Activated naive CD8-positive, alpha-beta T cell (primary cell): ENCODE measurements at regions not wholly inside any gene's neighbourhood (a gene's known extent, or its start where the extent isn't known, plus 50 kb on each side); places are given as distances from the start of the nearest gene placed in this dataset.

ENCODE experiments used
- H3K27ac Mint-ChIP-seq: one replicate; pipeline ENCODE4 v1.8.0; 2021; ENCODE audit warnings: mixed read lengths
- H3K27me3 Mint-ChIP-seq: one replicate; pipeline ENCODE4 v1.8.0; 2021; ENCODE audit warnings: mixed read lengths
- H3K36me3 Mint-ChIP-seq: one replicate; pipeline ENCODE4 v1.8.0; 2021; ENCODE audit warnings: mixed read lengths
- H3K4me1 Mint-ChIP-seq: one replicate; pipeline ENCODE4 v1.8.0; 2021; ENCODE audit warnings: low read depth, mixed read lengths
- H3K4me3 Mint-ChIP-seq: one replicate; pipeline ENCODE4 v1.8.0; 2021; ENCODE audit warnings: mild to moderate bottlenecking, mixed read lengths
- H3K9me3 Mint-ChIP-seq: one replicate; pipeline ENCODE4 v1.8.0; 2021; ENCODE audit warnings: low read depth, mixed read lengths

- no peaks in the 10 kb centered on the region for H3K36me3 Mint-ChIP-seq
These were observed 55.9 kb downstream of the BAMBI start for GRCh38 chr10:28733245-28733644.

GRCh38 chr10:28733647-28734046 lies 56.3 kb downstream of the BAMBI start:
- H3K9me3 Mint-ChIP-seq = no peaks in the 10 kb centered on the region
- H3K36me3 Mint-ChIP-seq = no peaks in the 10 kb centered on the region

More at GRCh38 chr10:28733245-28733644, 55.9 kb downstream of the BAMBI start:
- H3K27ac Mint-ChIP-seq = no peak overlapping the region
- no peaks in the 10 kb centered on the region for H3K9me3 Mint-ChIP-seq
- H3K27me3 Mint-ChIP-seq = peaks cover 4% of the 10 kb centered on the region
- no peak overlapping the region for H3K4me3 Mint-ChIP-seq
- no peaks in the 10 kb centered on the region for H3K4me1 Mint-ChIP-seq

GRCh38 chr10:28734938-28735759 lies 57.8 kb downstream of the BAMBI start:
- Mint-ChIP-seq H3K27me3 (peaks cover 9% of the 10 kb centered on the region), H3K27ac (no peak overlapping the region)

More at GRCh38 chr10:28733647-28734046, 56.3 kb downstream of the BAMBI start:
- Mint-ChIP-seq H3K4me1 (no peaks in the 10 kb centered on the region), H3K27ac (no peak overlapping the region), H3K4me3 (no peak overlapping the region), H3K27me3 (peaks cover 4% of the 10 kb centered on the region)

GRCh38 chr10:28737096-28737495 lies 59.8 kb downstream of the BAMBI start:
- Mint-ChIP-seq H3K27me3 (peaks cover 16% of the 10 kb centered on the region), H3K27ac (no peak overlapping the region), H3K4me1 (no peaks in the 10 kb centered on the region)

More at GRCh38 chr10:28734938-28735759, 57.8 kb downstream of the BAMBI start:
- H3K36me3 Mint-ChIP-seq = no peaks in the 10 kb centered on the region
- H3K4me1 Mint-ChIP-seq = no peaks in the 10 kb centered on the region
- H3K9me3 Mint-ChIP-seq = no peaks in the 10 kb centered on the region
- H3K4me3 Mint-ChIP-seq = no peak overlapping the region

GRCh38 chr10:28738200-28738599 lies 60.9 kb downstream of the BAMBI start:
- Mint-ChIP-seq H3K27me3 (peaks cover 14% of the 10 kb centered on the region), H3K4me1 (no peaks in the 10 kb centered on the region), H3K4me3 (no peak overlapping the region), H3K9me3 (no peaks in the 10 kb centered on the region), H3K36me3 (no peaks in the 10 kb centered on the region), H3K27ac (no peak overlapping the region)

More at GRCh38 chr10:28737096-28737495, 59.8 kb downstream of the BAMBI start:
- Mint-ChIP-seq H3K36me3 (no peaks in the 10 kb centered on the region), H3K9me3 (no peaks in the 10 kb centered on the region), H3K4me3 (no peak overlapping the region)

GRCh38 chr10:28743576-28743975 lies 66.3 kb downstream of the BAMBI start:
- H3K36me3 Mint-ChIP-seq = no peaks in the 10 kb centered on the region
- no peak overlapping the region for H3K4me3 Mint-ChIP-seq
- H3K27ac Mint-ChIP-seq = no peak overlapping the region
- no peaks in the 10 kb centered on the region for H3K9me3 Mint-ChIP-seq
- H3K4me1 Mint-ChIP-seq = no peaks in the 10 kb centered on the region
- H3K27me3 Mint-ChIP-seq = peaks cover 13% of the 10 kb centered on the region

GRCh38 chr10:28744069-28744768 lies 66.9 kb downstream of the BAMBI start:
- Mint-ChIP-seq H3K36me3 (no peaks in the 10 kb centered on the region), H3K27ac (no peak overlapping the region), H3K4me1 (no peaks in the 10 kb centered on the region), H3K4me3 (no peak overlapping the region), H3K9me3 (no peaks in the 10 kb centered on the region), H3K27me3 (peaks cover 7% of the 10 kb centered on the region)

- Mint-ChIP-seq H3K4me1 (no peaks in the 10 kb centered on the region), H3K27ac (no peak overlapping the region), H3K9me3 (peaks cover 2% of the 10 kb centered on the region), H3K4me3 (no peak overlapping the region), H3K27me3 (peaks cover 18% of the 10 kb centered on the region), H3K36me3 (no peaks in the 10 kb centered on the region)
These were observed 77.8 kb downstream of the BAMBI start for GRCh38 chr10:28754930-28755718.

- Mint-ChIP-seq H3K4me3 (no peak overlapping the region), H3K27ac (no peak overlapping the region), H3K9me3 (no peaks in the 10 kb centered on the region), H3K4me1 (no peaks in the 10 kb centered on the region), H3K27me3 (peaks cover 9% of the 10 kb centered on the region), H3K36me3 (no peaks in the 10 kb centered on the region)
These were observed 83.9 kb downstream of the BAMBI start for GRCh38 chr10:28761084-28761846.

- Mint-ChIP-seq H3K9me3 (no peaks in the 10 kb centered on the region), H3K36me3 (no peaks in the 10 kb centered on the region), H3K27ac (no peak overlapping the region), H3K4me1 (no peaks in the 10 kb centered on the region), H3K27me3 (peaks cover 9% of the 10 kb centered on the region), H3K4me3 (no peak overlapping the region)
These were observed 86.3 kb downstream of the BAMBI start for GRCh38 chr10:28763471-28764170.

- H3K4me1 Mint-ChIP-seq = no peaks in the 10 kb centered on the region
- no peak overlapping the region for H3K27ac Mint-ChIP-seq
- no peaks in the 10 kb centered on the region for H3K36me3 Mint-ChIP-seq
- H3K4me3 Mint-ChIP-seq = no peak overlapping the region
- peaks cover 8% of the 10 kb centered on the region for H3K27me3 Mint-ChIP-seq
- H3K9me3 Mint-ChIP-seq = no peaks in the 10 kb centered on the region
These were observed 88.3 kb downstream of the BAMBI start for GRCh38 chr10:28765641-28766040.

- no peak overlapping the region for H3K27ac Mint-ChIP-seq
- H3K4me1 Mint-ChIP-seq = no peaks in the 10 kb centered on the region
- no peaks in the 10 kb centered on the region for H3K36me3 Mint-ChIP-seq
- no peaks in the 10 kb centered on the region for H3K9me3 Mint-ChIP-seq
- H3K27me3 Mint-ChIP-seq = peaks cover 8% of the 10 kb centered on the region
- H3K4me3 Mint-ChIP-seq = no peak overlapping the region
These were observed 90.9 kb downstream of the BAMBI start for GRCh38 chr10:28768227-28768626.

- Mint-ChIP-seq H3K9me3 (no peaks in the 10 kb centered on the region), H3K4me1 (no peaks in the 10 kb centered on the region)
These were observed 91.8 kb downstream of the BAMBI start for GRCh38 chr10:28769091-28769604.

More at GRCh38 chr10:28769091-28769604, 91.8 kb downstream of the BAMBI start:
- Mint-ChIP-seq H3K27me3 (peaks cover 9% of the 10 kb centered on the region), H3K4me3 (no peak overlapping the region), H3K27ac (no peak overlapping the region), H3K36me3 (no peaks in the 10 kb centered on the region)
